HEK293T (cell line): ENCODE measurements at regions not wholly inside any gene's neighbourhood (a gene's known extent, or its start where the extent isn't known, plus 50 kb on each side); places are given as distances from the start of the nearest gene placed in this dataset.

ENCODE experiments used
- CTCF ChIA-PET: fragments of 350-600 bp; formaldehyde crosslinking; extraction: SDS; loops from one replicate; lab custom pipeline; 2021; ENCODE audit warnings: antibody characterized with exemption, inconsistent platforms; lab: Yijun Ruan, JAX
- POLR2A ChIA-PET: fragments of 350-600 bp; formaldehyde crosslinking; extraction: SDS; loops from one replicate; lab custom pipeline; 2020; ENCODE audit warnings: antibody characterized with exemption, inconsistent platforms; lab: Yijun Ruan, JAX
- DNase-seq: peaks from one replicate; pipeline ENCODE4 v3.0.0; 2012; ENCODE audit warnings: mixed read lengths; ENCODE audit errors: extremely low spot score
- ARNT ChIP-seq: fragments of 450-650 bp; IDR thresholded peaks from 2 replicates; pipeline ENCODE4 v1.6.1; 2017; ENCODE audit warnings: mild to moderate bottlenecking
- BHLHE40 ChIP-seq: fragments of 450-650 bp; IDR thresholded peaks from 2 replicates; pipeline ENCODE4 v1.6.1; 2016; ENCODE audit warnings: mild to moderate bottlenecking, moderate library complexity, borderline replicate concordance
- CTBP1 ChIP-seq: fragments of 450-650 bp; IDR thresholded peaks from 2 replicates; pipeline ENCODE4 v1.6.1; 2016; ENCODE audit warnings: borderline replicate concordance
- ELF4 ChIP-seq: fragments of 450-650 bp; IDR thresholded peaks from 2 replicates; pipeline ENCODE4 v1.6.1; 2017; ENCODE audit warnings: antibody characterized with exemption
- FOXA1 ChIP-seq: fragments of 450-650 bp; IDR thresholded peaks from 2 replicates; pipeline ENCODE4 v1.6.1; 2016; ENCODE audit warnings: mild to moderate bottlenecking
- FOXK2 ChIP-seq: fragments of 450-650 bp; IDR thresholded peaks from 2 replicates; pipeline ENCODE4 v1.6.1; 2016; ENCODE audit warnings: mild to moderate bottlenecking
- FOXM1 ChIP-seq: fragments of 450-650 bp; IDR thresholded peaks from 2 replicates; pipeline ENCODE4 v1.6.1; 2017; ENCODE audit warnings: mild to moderate bottlenecking, borderline replicate concordance
- HDGF ChIP-seq: fragments of 450-650 bp; IDR thresholded peaks from 2 replicates; pipeline ENCODE4 v1.6.1; 2017; ENCODE audit warnings: antibody characterized with exemption, borderline replicate concordance
- L3MBTL2 ChIP-seq: fragments of 450-650 bp; conservative IDR thresholded peaks from 2 replicates; pipeline ENCODE4 v1.6.1; 2016; ENCODE audit warnings: mild to moderate bottlenecking
- LEF1 ChIP-seq: fragments of 450-650 bp; IDR thresholded peaks from 2 replicates; pipeline ENCODE4 v1.6.1; 2017; ENCODE audit warnings: mild to moderate bottlenecking, borderline replicate concordance
- NFRKB ChIP-seq: fragments of 450-650 bp; IDR thresholded peaks from 2 replicates; pipeline ENCODE4 v1.6.1; 2016; ENCODE audit warnings: mild to moderate bottlenecking, moderate library complexity
- SP1 ChIP-seq: fragments of 450-650 bp; IDR thresholded peaks from 2 replicates; pipeline ENCODE4 v1.6.1; 2017
- SUZ12 ChIP-seq: fragments of 450-650 bp; IDR thresholded peaks from 2 replicates; pipeline ENCODE4 v1.6.1; 2016; ENCODE audit warnings: mild to moderate bottlenecking
- TARDBP ChIP-seq: fragments of 450-650 bp; IDR thresholded peaks from 2 replicates; pipeline ENCODE4 v1.6.1; 2016
- ZNF384 ChIP-seq: fragments of 450-650 bp; IDR thresholded peaks from 2 replicates; pipeline ENCODE4 v1.6.1; 2016
- TF ChIP-seq, protein P1 (sequence below): fragments of 450-650 bp; IDR thresholded peaks from 2 replicates; pipeline ENCODE4 v1.6.1; 2016

DNA sequence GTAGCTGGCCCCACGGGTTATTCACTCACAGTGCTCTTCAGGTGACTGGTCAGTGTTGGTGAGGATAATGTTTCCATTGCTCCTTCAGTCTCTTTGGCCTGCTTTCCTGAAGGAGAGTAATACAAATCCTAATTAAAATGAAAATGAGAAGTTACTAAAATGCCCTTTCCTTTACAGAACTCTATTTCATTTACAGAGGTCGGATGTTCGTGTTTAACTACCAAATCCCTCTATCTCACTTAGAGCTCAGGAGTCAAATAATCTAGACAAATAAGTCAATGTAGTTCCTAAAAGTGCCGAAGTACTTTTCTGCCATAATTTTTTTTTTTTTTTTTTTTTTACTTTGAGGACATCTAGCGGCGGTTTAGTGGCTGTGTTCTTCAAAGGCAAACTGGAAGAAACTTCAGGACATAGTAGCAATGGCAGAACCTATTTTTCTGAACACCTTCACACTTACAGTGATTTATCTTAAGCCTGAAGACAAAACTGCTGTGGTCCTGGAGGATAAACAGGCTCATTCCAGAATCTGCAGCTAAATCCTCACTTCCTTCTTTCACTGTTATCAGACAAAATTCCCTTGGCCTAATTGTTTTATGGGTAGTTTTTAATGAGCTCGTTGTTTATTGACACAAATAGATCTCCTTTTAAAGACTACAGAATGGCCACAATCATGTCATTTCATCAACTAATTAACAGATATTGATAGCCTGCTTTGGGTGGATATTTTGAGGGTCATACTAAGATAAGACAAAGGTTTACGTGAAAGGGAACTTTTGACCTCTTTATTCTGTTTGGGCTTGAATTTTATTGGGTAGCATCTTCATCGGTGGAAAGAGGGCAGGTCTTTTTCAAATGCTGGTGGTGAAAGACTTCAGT is 207.6 kb upstream of the DMRTA1 start:
- TF ChIP-seq HDGF (no peak), FOXK2 (no peak), ARNT (no peak), TARDBP (no peak), FOXA1 (no peak), SUZ12 (no peak), SP1 (no peak), L3MBTL2 (no peak), ELF4 (no peak), FOXM1 (no peak), LEF1 (no peak), NFRKB (no peak), BHLHE40 (no peak), CTBP1 (no peak), ZNF384 (no peak; the same call in none of the 2 replicates)
- TF ChIP-seq, protein P1, sequence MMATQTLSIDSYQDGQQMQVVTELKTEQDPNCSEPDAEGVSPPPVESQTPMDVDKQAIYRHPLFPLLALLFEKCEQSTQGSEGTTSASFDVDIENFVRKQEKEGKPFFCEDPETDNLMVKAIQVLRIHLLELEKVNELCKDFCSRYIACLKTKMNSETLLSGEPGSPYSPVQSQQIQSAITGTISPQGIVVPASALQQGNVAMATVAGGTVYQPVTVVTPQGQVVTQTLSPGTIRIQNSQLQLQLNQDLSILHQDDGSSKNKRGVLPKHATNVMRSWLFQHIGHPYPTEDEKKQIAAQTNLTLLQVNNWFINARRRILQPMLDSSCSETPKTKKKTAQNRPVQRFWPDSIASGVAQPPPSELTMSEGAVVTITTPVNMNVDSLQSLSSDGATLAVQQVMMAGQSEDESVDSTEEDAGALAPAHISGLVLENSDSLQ = no peak
- POLR2A ChIA-PET = interaction anchor here (1.0 to 1.9 kb wide), 4 partner anchors 230 to 425 kb away, joined by 3 to 5 read pairs (median 4); partner anchors contain the start of genes CDKN2A, CDKN2B and CDKN2B-AS1
- DNase-seq = peak; percentile 59
- CTCF ChIA-PET = interaction anchor here (0.6 to 2.6 kb wide), 7 partner anchors 11 to 426 kb away, joined by 3 to 15 read pairs (median 4); partner anchors contain the start of gene CDKN2B

DNA sequence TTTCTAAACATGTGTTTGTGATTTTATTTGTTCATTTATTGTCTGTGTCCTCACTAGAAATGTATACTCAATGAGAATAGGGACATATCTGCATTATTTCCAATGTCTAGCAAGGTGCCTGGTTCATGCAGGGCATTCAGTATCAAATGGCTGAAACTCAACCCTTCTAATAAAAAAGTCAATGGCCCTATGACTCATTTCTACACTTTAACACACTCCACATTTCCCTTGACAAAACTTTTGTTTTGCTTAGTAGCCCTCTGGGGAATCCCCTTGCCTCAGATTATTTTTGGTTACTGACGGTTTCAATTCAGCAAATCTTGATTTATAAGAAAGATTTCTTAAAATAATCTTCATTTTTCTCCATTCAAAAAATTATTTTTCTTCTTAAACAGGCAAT is 206.0 kb upstream of the DMRTA1 start:
- ChIA-PET CTCF (interaction anchor here (1.2 kb wide), 1 partner anchor 23 kb away, joined by 3 read pairs; no protein-coding TSS in a partner anchor), POLR2A (no interaction called here)
- peak; percentile 46 for DNase-seq
- TF ChIP-seq CTBP1 (peak; percentile 79; the same call in 1 of the 2 replicates), SUZ12 (no peak)
- TF ChIP-seq, protein P1 = peak; percentile 78

DNA sequence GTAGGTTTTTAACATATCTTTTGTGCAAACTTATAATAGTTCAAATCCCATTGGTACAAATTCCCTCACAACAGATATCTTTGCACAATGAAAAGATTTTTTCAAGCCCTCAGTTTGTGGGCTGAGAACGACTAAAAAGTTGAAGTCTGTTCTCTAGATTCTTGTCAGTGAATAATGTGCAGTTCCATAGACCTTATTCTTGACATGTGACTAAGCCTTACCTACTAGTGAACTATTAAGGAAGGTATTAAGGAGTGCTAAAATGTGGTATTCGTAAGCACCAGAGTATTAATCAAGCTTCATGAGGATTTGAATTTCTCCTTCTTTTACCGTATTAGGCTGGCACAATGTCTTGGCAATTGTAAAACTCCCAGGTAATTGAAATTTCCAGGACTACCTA is 205.6 kb upstream of the DMRTA1 start:
- no peak for TF ChIP-seq CTBP1
- TF ChIP-seq TARDBP = no peak
- no peak for TF ChIP-seq LEF1
- no peak for TF ChIP-seq FOXK2
- ChIA-PET POLR2A (no interaction called here), CTCF (interaction anchor here (1.2 kb wide), 1 partner anchor 24 kb away, joined by 3 read pairs; no protein-coding TSS in a partner anchor)
- no peak for DNase-seq

DNA sequence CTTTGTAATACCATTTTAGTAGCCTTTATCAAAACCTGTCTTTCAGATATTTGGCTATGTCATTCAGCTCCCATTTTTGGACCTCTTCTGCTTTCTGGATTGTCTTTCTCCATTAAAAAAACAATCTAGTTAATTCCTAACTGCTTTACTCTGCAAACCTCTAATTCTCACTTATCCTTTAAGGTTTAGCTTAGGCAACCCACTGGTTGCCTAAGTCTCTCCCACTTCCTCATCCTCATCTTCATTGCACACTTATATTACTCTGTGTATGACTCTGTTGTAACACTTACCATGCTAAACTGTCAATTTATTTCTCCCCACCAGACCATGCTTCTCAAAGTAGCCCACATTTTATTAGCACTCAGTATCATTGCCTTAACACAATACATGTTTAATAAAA is 205.0 kb upstream of the DMRTA1 start:
- no peak for TF ChIP-seq NFRKB
- TF ChIP-seq ARNT = no peak
- TF ChIP-seq TARDBP = no peak
- TF ChIP-seq ELF4 = no peak
- no peak for TF ChIP-seq LEF1
- TF ChIP-seq ZNF384 = no peak
- CTCF ChIA-PET = no interaction called here
- DNase-seq = no peak
- POLR2A ChIA-PET = no interaction called here

DNA sequence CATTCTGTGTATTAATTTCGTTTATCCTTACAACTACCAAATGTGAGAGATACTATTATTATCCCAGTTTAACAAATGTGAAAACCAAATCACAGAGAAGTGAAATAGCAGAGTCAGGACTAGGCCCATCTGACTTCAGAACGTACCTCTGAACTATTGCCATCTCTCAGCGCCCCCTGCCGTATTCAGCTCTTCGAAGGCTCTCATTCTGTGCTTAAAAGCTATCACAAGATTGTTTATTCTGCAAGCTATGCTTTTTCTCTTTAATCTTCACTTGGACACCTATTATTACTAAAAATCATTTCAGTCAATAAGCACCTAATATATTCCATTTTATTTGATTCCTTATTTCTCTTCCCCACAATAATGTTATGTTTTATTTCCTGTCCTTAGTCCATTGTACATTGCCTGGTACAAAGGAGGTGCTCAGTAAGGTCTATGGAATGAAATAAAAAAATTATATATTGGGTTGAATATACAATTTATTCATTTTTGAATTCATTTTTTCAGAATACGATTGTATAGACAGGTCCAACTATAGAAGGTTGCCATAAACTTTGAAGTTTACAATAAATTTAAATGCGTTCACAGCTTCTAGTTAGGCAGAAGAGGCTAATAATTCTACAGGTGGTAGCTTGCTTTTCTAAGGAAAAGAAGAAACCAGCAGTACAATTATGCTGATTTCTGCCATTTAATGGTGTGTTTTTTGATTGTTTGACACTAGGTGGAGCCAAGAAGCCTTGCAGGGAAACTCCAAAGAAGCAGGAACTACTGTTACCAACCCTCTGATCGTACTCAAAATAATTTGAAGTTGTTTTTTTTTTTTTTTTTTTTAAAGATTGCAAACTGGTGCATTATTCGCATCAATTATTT is 202.2 kb upstream of the DMRTA1 start:
- POLR2A ChIA-PET = interaction anchor here (0.8 to 1.4 kb wide), 3 partner anchors 137 to 434 kb away, joined by 3 to 4 read pairs (median 4); no protein-coding TSS in a partner anchor
- peak; percentile 55 for DNase-seq
- CTCF ChIA-PET = interaction anchor here (0.5 to 2.4 kb wide), 19 partner anchors 11 to 456 kb away, joined by 3 to 18 read pairs (median 4); partner anchors contain the start of gene CDKN2B
- TF ChIP-seq CTBP1 (no peak), SP1 (no peak), SUZ12 (no peak), NFRKB (no peak), FOXM1 (no peak), FOXA1 (no peak), ZNF384 (peak; percentile 70; the same call in 1 of the 2 replicates), BHLHE40 (no peak)

DNA sequence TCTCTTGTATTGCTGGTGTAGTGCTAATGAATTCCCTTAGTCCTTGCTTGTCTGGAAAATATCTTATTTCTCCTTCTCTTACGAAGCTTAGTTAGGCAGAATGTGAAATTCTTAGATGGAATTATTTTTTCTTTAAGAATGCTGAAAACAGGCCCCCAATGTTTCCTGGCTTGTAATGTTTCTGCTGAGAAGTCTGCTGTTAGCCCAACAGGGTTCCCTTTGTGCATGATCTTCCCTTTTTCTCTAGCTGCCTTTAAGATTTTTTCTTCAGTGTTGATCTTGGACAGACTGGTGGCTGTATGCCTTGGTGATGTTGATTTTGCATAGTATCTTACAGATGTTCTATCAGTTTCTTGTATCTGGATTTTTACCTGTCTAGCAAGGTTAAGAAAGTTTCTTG is 191.3 kb upstream of the DMRTA1 start:
- ChIA-PET CTCF (no interaction called here), POLR2A (no interaction called here)
- TF ChIP-seq FOXK2 (no peak), ZNF384 (no peak), FOXM1 (no peak), LEF1 (no peak), HDGF (no peak), BHLHE40 (no peak), NFRKB (no peak), FOXA1 (no peak), TARDBP (no peak), L3MBTL2 (no peak), ELF4 (no peak), ARNT (no peak), CTBP1 (no peak), SUZ12 (no peak), SP1 (no peak)
- TF ChIP-seq, protein P1 = no peak

More for the DNA sequence above, 191.3 kb upstream of the DMRTA1 start:
- no peak for DNase-seq
